Activated CD4-positive, alpha-beta T cell treated with anti-CD3 and anti-CD28 coated beads for 4 hours (primary cell): ENCODE measurements at regions not wholly inside any gene's neighbourhood (a gene's known extent, or its start where the extent isn't known, plus 50 kb on each side); places are given as distances from the start of the nearest gene placed in this dataset.
A peak's percentile ranks its signal among the peaks of the same experiment; 100 is the strongest.

Experiments
- DNase-seq, 2 donors: peaks; one replicate each; pipeline ENCODE4 v3.0.0-alpha.2; 2020

- no peak for DNase-seq
These were observed 101.9 kb upstream of the SCOC start for GRCh38 chr4:140271553-140271952.

- DNase-seq = no peak
These were observed 104.1 kb upstream of the SCOC start for GRCh38 chr4:140269369-140269768.

DNA sequence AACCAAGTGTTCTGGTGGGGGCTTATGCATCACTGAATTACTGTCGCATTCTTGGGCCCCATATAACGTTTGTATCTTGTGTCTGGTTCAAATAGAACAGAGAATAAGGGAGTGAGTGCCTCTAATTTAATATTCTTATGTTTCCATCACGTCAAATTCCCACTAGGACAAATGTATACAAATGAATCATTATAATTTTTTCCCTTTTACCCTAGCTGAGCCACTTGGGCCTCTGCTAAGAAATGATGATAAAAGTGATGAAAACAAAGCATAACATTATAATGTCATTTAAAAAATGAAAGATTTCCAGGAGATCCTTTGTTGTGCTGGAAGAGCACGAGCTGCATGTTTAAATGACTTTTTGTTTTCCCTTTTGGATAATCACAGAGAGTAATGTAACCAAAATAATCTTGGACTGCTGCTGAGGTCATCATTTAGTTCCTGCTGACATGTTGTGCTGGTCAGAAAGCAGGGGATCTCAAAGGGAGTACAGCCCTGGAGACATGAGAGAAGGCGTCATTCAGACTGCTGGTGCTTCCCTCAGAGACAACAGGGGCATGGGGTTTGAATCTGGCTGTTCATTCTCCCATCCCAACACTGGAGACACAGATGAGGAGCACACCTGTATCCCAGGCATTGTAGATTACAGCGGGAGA lies 105.1 kb upstream of the SCOC start:
- DNase-seq = no peak

- no peak for DNase-seq
These were observed 105.9 kb upstream of the SCOC start for GRCh38 chr4:140267576-140267975.

DNA sequence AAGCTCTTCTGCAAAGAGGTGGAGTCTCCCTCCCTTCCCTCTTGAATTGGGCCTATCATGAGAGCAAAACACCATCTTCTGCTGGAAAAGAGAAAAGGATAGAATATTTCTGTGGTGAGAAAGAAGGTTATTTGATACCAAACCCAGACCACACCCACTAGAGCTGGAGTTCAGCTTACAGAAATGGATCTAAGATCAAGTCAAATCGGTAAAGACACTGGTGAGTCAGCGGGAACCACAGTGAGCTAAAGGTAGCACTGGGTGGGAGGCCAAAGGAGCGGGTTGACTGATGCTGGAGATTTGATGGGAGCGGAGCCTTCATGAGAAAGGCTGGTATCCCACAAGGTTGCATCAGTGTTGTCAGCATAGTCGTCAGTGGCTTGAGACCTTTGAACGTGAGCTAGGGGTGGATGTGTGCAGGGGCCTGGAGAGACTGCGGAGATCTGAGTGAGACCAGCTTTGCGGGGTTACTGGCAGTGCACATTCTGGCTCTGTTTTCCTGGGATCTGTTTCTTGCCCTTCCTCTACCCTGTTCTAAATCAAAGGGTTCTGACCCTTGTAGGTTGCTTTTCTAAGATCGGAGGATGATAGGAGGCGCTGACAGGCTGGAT lies 106.4 kb upstream of the SCOC start:
- DNase-seq = no peak

DNA sequence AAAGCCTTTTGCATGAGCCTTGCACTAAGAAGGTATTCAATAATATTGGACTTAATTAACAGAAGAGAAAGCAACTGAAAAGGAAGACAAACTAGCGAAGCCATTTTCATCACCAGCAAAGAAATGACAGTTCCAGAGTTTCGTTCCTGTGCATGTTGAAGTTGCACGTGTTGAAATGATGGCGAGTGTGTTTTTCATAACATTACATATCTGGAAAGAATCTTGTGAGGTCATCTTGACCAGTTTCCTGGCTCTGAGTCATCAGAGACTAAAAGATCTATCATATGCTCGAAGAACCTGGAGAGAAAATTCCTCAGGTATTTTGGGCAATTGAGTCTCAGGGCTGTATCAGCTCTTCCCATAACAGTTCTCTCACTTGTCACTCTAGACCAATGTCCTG lies 106.2 kb upstream of the MAML3 start:
- no peak for DNase-seq

DNA sequence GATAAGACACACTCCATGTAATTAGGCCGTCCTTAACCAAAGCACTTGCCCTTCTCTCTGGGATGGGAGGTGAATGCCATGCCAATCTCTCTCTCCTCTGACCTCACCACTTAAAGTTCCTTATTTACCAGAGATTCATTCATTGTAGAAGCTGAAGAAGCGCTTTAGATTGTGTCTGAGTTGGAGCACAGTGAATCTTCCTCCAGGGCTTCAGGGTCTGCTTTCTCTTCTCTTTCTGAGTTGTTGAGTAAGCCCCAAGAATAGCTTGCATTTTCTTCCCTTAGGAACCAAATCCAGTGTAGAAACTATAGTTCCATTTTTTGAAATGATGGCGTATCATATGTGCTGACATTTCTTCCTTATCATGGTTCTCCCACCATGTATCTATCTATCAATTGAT lies 104.5 kb upstream of the MAML3 start:
- no peak for DNase-seq

DNA sequence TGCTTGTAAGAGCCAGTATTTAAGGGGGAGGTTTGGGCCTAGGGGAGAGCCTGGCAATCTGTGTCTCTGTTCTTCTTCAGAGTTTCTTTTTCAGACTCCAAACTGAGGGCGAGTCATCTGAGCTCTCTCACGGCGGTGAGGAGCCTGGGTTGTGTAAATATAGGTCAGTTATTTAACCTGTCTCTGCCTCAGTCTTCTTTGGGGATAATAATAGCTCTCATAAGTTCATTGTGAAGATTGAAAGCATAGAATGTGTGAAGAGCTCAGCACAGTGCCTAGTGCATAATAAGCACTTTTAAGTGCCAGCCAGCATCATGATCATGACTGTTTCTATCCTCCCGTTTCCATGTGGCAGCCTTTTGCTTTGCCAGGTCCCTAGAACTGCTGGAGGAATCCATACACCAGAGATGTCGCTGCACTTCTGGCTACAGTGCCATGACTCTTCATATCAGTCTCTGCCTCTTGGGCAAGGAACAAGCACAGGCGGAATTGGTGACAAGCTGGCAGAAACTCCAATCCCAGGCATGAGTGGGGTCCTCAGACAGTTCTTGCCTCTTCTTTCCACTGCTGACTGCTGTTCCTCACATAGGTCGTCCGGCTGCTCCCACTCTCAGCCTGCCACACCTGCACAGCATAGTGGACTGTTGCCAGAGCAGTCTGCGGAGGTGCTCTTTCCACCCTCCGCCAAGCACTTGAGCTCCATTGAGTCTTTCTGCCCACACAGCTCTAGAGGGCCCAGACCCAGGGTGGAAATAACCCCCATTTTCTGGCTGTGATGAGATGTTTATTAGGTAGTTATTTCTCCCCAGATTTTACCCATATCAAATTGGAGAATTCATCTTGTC lies 103.7 kb upstream of the MAML3 start:
- no peak for DNase-seq

DNA sequence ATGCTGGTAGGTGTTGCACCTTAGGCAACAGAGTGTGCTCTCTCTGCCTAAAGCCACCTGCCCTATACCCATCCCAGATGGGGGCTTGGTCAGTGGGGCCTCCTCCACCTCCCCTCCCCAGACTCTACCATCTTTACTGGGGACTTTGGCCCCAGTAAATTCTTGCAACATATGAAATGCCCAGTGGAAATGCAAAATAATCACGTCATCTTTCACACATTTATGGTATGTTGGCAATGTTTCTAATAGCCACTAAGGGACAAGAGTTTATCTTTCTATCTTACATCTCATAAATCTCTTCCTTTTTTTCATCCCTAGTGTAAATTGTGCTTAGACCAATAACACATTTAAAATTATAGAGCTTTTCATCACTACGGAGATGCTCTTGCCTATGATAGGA lies 103.0 kb upstream of the MAML3 start:
- no peak for DNase-seq

DNA sequence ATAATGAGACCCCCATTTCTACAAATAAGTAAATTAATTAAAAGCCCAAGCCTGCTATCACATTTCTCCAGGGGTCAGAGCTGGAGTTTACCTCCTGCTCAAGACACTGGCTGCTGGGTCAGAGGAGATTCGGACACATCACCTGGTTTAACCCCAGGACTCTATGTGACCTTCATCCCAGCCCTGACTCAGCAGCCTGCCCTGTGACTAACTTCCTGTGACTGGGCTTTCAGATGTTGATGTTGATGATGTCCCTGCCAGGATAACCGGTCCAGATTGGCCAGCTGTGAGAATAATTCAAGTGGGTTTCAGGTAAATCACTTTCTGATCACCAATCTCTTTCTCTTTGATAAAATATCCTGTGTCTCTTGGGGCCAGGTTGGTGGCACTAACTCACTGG lies 102.4 kb upstream of the MAML3 start:
- no peak for DNase-seq

- no peak for DNase-seq
These were observed 101.9 kb upstream of the MAML3 start for GRCh38 chr4:140255927-140256326.

GRCh38 chr4:140255467-140255866 lies 101.5 kb upstream of the MAML3 start:
- no peak for DNase-seq

GRCh38 chr4:140254651-140255299 lies 100.8 kb upstream of the MAML3 start:
- DNase-seq = no peak

DNA sequence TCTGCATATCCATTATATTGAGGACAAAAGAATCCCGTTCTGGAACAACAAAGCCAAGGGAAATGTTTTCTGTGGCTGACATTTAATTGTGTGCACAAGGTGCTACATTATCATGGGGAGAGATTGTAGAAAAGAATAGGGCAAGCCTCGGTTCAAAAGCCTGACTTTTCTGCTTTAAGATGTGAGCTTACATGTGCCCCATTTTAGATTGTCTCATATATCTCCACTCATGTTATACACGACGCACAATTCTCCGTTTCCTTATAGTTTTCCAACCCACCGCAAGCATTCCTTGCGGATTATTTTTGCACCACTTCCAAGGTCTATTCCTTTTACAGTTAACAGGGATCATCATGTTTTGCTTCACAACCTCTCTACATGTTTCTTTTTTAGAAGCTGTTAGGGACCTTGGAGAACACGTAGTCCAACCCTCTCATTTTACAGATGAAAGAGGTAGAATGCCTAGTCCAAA lies 99.6 kb upstream of the MAML3 start:
- DNase-seq = no peak

DNA sequence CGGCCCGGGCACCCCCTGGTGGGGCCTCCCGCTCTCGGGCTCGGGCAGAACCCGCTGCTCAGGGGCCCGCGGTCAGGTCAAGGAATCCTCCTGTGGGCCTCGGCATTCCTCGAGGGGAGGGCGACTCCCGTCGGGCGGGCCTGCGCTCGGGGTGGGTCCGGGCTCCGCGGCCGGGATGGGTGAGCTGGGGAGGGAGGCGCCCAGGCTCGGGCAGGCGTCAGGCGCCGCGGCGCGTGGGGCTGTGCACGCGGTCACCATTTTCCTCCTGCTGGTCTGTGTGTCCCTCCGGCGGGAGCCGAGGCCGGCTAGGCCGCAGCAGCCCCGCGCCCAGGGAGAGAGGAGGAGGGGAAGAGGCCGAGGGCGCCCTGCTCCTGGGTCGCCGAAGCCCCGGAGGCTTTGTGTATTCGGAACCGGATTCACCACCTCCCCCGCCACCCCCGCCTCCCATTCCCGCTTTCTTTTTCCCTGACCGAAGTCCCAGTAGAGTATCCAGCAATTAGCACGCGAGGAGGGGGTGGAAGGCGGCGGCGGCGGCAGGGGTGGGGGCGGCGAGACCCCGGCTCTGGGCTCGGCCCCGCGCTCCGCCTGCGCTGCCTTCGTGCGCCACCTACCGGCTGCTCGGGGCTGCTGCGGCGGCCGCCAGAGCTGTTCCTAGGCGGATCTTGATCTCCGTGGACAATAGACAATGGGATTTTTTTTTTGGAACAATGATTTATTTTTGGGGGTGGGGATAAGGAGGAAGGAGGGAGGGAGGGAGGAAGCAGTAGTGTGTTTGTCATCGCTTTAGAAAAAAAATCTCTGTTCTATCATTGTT lies 99.0 kb upstream of the MAML3 start:
- peak; percentile 55 to 64 for DNase-seq

- no peak for DNase-seq
These were observed 98.3 kb upstream of the MAML3 start for GRCh38 chr4:140252141-140252741.

GRCh38 chr4:140251571-140251970 lies 97.6 kb upstream of the MAML3 start:
- no peak for DNase-seq

DNA sequence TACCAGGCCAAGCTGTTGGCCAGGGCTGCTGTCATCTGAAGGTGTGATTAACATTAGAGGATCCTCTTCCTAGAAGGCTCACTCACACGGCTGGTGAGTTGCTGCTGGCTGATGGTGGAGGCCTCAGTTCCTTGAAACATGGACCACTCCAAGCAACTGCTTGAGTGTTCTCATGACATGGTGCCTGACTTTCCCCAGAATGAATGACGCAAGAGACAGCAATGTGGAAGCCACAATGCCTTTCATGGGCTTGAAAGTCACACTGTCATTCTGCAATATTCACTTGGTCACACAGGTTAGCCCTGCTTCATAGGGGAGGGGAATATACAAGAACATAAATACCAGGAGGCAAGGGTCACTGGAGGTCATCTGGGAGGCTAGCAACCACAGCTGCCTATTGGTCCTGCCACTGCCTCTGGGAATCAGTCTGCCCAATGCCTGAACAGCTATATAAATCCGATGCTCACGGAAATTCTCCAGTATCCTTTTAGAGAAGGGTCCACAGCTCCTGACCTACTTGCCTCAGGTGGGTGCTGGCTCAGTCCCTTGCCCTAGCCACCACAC lies 97.1 kb upstream of the MAML3 start:
- no peak for DNase-seq

DNA sequence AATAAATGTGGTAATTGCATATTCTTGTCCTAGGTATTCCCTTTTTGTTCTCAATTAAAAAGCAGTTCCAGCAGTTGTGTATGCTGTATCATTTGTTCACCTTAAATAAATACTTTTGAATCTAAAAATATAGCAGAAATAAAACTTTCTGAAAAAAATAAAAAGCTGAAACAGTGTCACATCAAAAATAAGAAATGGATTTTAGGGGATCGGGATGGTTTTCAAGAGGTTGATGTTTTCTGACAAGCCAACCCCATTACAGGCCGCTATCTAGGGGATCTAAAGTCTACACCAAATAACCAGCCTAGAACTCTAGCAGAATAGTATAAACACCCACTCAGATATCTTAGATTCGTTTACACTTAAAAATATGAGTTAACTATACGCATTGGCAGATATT lies 95.4 kb upstream of the MAML3 start:
- no peak for DNase-seq

DNA sequence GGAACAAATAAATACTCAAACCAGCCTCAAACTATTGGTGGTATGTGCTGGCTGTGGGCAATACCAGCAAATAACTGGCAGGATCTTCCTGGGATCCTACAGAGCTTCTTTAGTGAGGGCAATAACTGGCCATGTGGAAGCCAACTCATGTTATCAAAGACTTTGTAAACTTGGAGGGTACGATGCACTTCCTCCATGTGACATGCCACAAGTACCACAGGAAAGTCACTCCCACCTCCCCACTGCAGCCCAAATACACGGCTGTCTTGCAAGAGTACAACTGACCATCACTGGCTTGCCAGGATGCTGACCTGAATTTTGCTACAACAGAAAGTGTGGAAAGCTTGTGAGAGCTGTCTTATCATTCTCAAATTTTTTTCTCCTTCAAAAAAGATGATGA lies 93.3 kb upstream of the MAML3 start:
- DNase-seq = no peak

GRCh38 chr4:140246216-140246615 lies 92.2 kb upstream of the MAML3 start:
- DNase-seq = no peak

- no peak for DNase-seq
These were observed 90.3 kb upstream of the MAML3 start for GRCh38 chr4:140244328-140244727.
